ENCODE measurements at regions not wholly inside any gene's neighbourhood (a gene's known extent, or its start where the extent isn't known, plus 50 kb on each side); places are given as distances from the start of the nearest gene placed in this dataset.

- 81 to 90% methylated on average over 1 to 2 of the region's 2 CpGs for WGBS, 2 donors (ENCODE audit: low coverage in 1 of 2)
Measured at GRCh38 chr5:135163964-135164363, 129.9 kb upstream of the PITX1 start.

GRCh38 chr5:135163391-135163790 lies 129.4 kb upstream of the PITX1 start:
- TF ChIP-seq EP300 (IDR thresholded peaks at IDR 0.05): no peak
- no peak for TF ChIP-seq CTCF (IDR thresholded peaks at IDR 0.05)
- TF ChIP-seq POLR2AphosphoS5 (IDR thresholded peaks at IDR 0.05): no peak
- no peak for TF ChIP-seq POLR2A (IDR thresholded peaks at IDR 0.05)
- no peak for ATAC-seq
- WGBS, 2 donors (ENCODE audit: low coverage in 1 of 2): no CpG with 5 or more reads among the region's 5 CpGs
- Histone ChIP-seq H3K4me3 (no peak overlapping the region), H3K27ac (no peak overlapping the region), H3K4me1 (no peaks in the 10 kb centered on the region), H3K27me3 (no peaks in the 10 kb centered on the region), H3K36me3 (no peaks in the 10 kb centered on the region), H3K9me3 (peaks cover 0 to 20% (median 0%) of the 10 kb centered on the region in 3 donors)

More at GRCh38 chr5:135163964-135164363, 129.9 kb upstream of the PITX1 start:
- Histone ChIP-seq H3K4me1 (no peaks in the 10 kb centered on the region), H3K27ac (no peak overlapping the region), H3K4me3 (no peak overlapping the region), H3K9me3 (peaks cover 0 to 15% (median 0%) of the 10 kb centered on the region in 3 donors), H3K36me3 (no peaks in the 10 kb centered on the region), H3K27me3 (no peaks in the 10 kb centered on the region)
- no peak for ATAC-seq
- TF ChIP-seq POLR2AphosphoS5 (IDR thresholded peaks at IDR 0.05) (no peak), CTCF (IDR thresholded peaks at IDR 0.05) (no peak), POLR2A (IDR thresholded peaks at IDR 0.05) (no peak), EP300 (IDR thresholded peaks at IDR 0.05) (no peak)

- Histone ChIP-seq H3K27me3 (no peaks in the 10 kb centered on the region), H3K4me1 (no peaks in the 10 kb centered on the region), H3K27ac (no peak overlapping the region), H3K9me3 (peaks cover 0 to 26% (median 0%) of the 10 kb centered on the region in 3 donors), H3K4me3 (no peak overlapping the region), H3K36me3 (no peaks in the 10 kb centered on the region)
- WGBS, 2 donors (ENCODE audit: low coverage in 1 of 2): 40 to 67% methylated on average over 1 to 4 of the region's 9 CpGs
- TF ChIP-seq CTCF (IDR thresholded peaks at IDR 0.05) (no peak), POLR2AphosphoS5 (IDR thresholded peaks at IDR 0.05) (no peak), EP300 (IDR thresholded peaks at IDR 0.05) (no peak), POLR2A (IDR thresholded peaks at IDR 0.05) (no peak)
- ATAC-seq: no peak
Measured at GRCh38 chr5:135162661-135163265, 128.7 kb upstream of the PITX1 start.

GRCh38 chr5:135161221-135161620 lies 127.2 kb upstream of the PITX1 start:
- Histone ChIP-seq H3K27me3 (no peaks in the 10 kb centered on the region), H3K4me1 (no peaks in the 10 kb centered on the region), H3K36me3 (no peaks in the 10 kb centered on the region), H3K9me3 (peaks cover 0 to 36% (median 0%) of the 10 kb centered on the region in 3 donors), H3K4me3 (no peak overlapping the region), H3K27ac (no peak overlapping the region)
- TF ChIP-seq POLR2AphosphoS5 (IDR thresholded peaks at IDR 0.05) (no peak), CTCF (IDR thresholded peaks at IDR 0.05) (no peak), POLR2A (IDR thresholded peaks at IDR 0.05) (no peak), EP300 (IDR thresholded peaks at IDR 0.05) (no peak)
- ATAC-seq: no peak
- 69 to 73% methylated on average over 1 of the region's 1 CpG for WGBS, 2 donors (ENCODE audit: low coverage in 1 of 2)

- no peak overlapping the region for H3K27ac ChIP-seq
- WGBS, 2 donors (ENCODE audit: low coverage in 1 of 2): 38 to 77% methylated on average over 1 of the region's 1 CpG
- peaks cover 0 to 36% (median 0%) of the 10 kb centered on the region in 3 donors for H3K9me3 ChIP-seq
- H3K27me3 ChIP-seq: no peaks in the 10 kb centered on the region
- no peaks in the 10 kb centered on the region for H3K36me3 ChIP-seq
- H3K4me3 ChIP-seq: no peak overlapping the region
- TF ChIP-seq EP300 (IDR thresholded peaks at IDR 0.05) (no peak), CTCF (IDR thresholded peaks at IDR 0.05) (no peak), POLR2A (IDR thresholded peaks at IDR 0.05) (no peak), POLR2AphosphoS5 (IDR thresholded peaks at IDR 0.05) (no peak)
- H3K4me1 ChIP-seq: no peaks in the 10 kb centered on the region
- no peak for ATAC-seq
Measured at GRCh38 chr5:135160036-135160675, 126.1 kb upstream of the PITX1 start.

Data from gastroesophageal sphincter (tissue), 4 donors.